Liver (tissue), 8 donors: ENCODE measurements at regions not wholly inside any gene's neighbourhood (a gene's known extent, or its start where the extent isn't known, plus 50 kb on each side); places are given as distances from the start of the nearest gene placed in this dataset.

Experiments used
- DNase-seq: peaks from one replicate; pipeline ENCODE4 v3.0.0-alpha.2; 2017; ENCODE audit warnings: low spot score
- H3K27ac ChIP-seq, 2 donors: one replicate each; pipeline ENCODE4 v1.7.0; 2013; ENCODE audit warnings: inconsistent platforms in 2 of 2, low read length in 2 of 2, control low read depth in 1 of 2, low read depth in 1 of 2, mild to moderate bottlenecking in 1 of 2
- H3K27me3 ChIP-seq, 4 donors: one replicate each; pipeline versions ENCODE4 v1.6.1 to v1.7.0; 2013; ENCODE audit warnings: low read length in 3 of 4, inconsistent platforms in 1 of 4, mild to moderate bottlenecking in 1 of 4, moderate library complexity in 1 of 4; ENCODE audit not compliant: control insufficient read depth in 4 of 4, insufficient read depth in 4 of 4
- H3K36me3 ChIP-seq, 4 donors: one replicate each; pipeline versions ENCODE4 v1.6.1 to v1.7.0; 2013; ENCODE audit warnings: low read length in 3 of 4, mild to moderate bottlenecking in 3 of 4, low read depth in 1 of 4, moderate library complexity in 1 of 4; ENCODE audit not compliant: control insufficient read depth in 4 of 4, insufficient read depth in 3 of 4
- H3K4me1 ChIP-seq, 4 donors: one replicate each; pipeline versions ENCODE4 v1.6.1 to v1.7.0; 2013; ENCODE audit warnings: low read length in 3 of 4, mild to moderate bottlenecking in 3 of 4, moderate library complexity in 1 of 4; ENCODE audit not compliant: control insufficient read depth in 4 of 4, insufficient read depth in 4 of 4
- H3K4me3 ChIP-seq, 3 donors: one replicate each; pipeline versions ENCODE4 v1.6.1 to v1.7.0; 2013; ENCODE audit warnings: low read length in 3 of 3, control low read depth in 1 of 3, low read depth in 1 of 3, mild to moderate bottlenecking in 1 of 3
- H3K9ac ChIP-seq, 2 donors: one replicate each; pipeline ENCODE4 v1.7.0; 2013; ENCODE audit warnings: low read length in 2 of 2, mild to moderate bottlenecking in 2 of 2, moderate library complexity in 2 of 2, control low read depth in 1 of 2, low read depth in 1 of 2
- H3K9me3 ChIP-seq, 4 donors: one replicate each; pipeline versions ENCODE4 v1.6.1 to v1.7.0; 2013; ENCODE audit warnings: low read length in 3 of 4; ENCODE audit not compliant: control insufficient read depth in 4 of 4
- ATF3 ChIP-seq: IDR thresholded peaks from 2 replicates; pipeline ENCODE4 v1.6.1; 2016; ENCODE audit warnings: antibody characterized with exemption
- CTCF ChIP-seq: fragments of 150-350 bp; IDR thresholded peaks from 2 replicates; pipeline ENCODE4 v1.5.1; 2017; ENCODE audit warnings: improper control_type of control experiment, low read depth, low read length; ENCODE audit not compliant: missing input control
- EGR1 ChIP-seq, 2 donors: IDR thresholded peaks; 2 replicates each; pipeline ENCODE4 v1.6.1; 2016 to 2018; ENCODE audit warnings: antibody characterized with exemption in 2 of 2, low read depth in 2 of 2
- FOXA1 ChIP-seq: IDR thresholded peaks from 2 replicates; pipeline ENCODE4 v1.6.1; 2016; ENCODE audit warnings: antibody characterized with exemption
- FOXA2 ChIP-seq: IDR thresholded peaks from 2 replicates; pipeline ENCODE4 v1.6.1; 2016; ENCODE audit warnings: antibody characterized with exemption
- HNF4A ChIP-seq, 2 donors: conservative IDR thresholded peaks; 2 replicates each; pipeline ENCODE4 v1.6.1; 2016; ENCODE audit warnings: antibody characterized with exemption in 2 of 2, mild to moderate bottlenecking in 2 of 2
- JUND ChIP-seq, 2 donors: IDR thresholded peaks; 2 replicates each; pipeline ENCODE4 v1.6.1; 2016; ENCODE audit warnings: antibody characterized with exemption in 2 of 2
- RAD21 ChIP-seq, 2 donors: IDR thresholded peaks; 2 replicates each; pipeline ENCODE4 v1.6.1; 2016; ENCODE audit warnings: antibody characterized with exemption in 2 of 2, mild to moderate bottlenecking in 2 of 2
- REST ChIP-seq: IDR thresholded peaks from 2 replicates; pipeline ENCODE4 v1.6.1; 2016; ENCODE audit warnings: antibody characterized with exemption, mild to moderate bottlenecking
- SP1 ChIP-seq: IDR thresholded peaks from 2 replicates; pipeline ENCODE4 v1.6.1; 2018; ENCODE audit warnings: antibody characterized with exemption, mild to moderate bottlenecking
- YY1 ChIP-seq: IDR thresholded peaks from 2 replicates; pipeline ENCODE4 v1.6.1; 2016; ENCODE audit warnings: antibody characterized with exemption, mild to moderate bottlenecking
- WGBS: extraction: QIAGEN DNeasy Blood & Tissue Kit; methylation state at CpG from one replicate; pipeline ENCODE4 v1.1.7; 2013; 5-methylcytosine and 5-hydroxymethylcytosine counted together
- TF ChIP-seq, protein P1 (sequence below): IDR thresholded peaks from 2 replicates; pipeline ENCODE4 v1.6.1; 2016; ENCODE audit warnings: antibody characterized with exemption
- TF ChIP-seq, protein P2 (sequence below): IDR thresholded peaks from 2 replicates; pipeline ENCODE4 v1.6.1; 2016; ENCODE audit warnings: antibody characterized with exemption
- donor health status: healthy.
- donor health status: healthy.
- donor health status: healthy.
- donor health status: healthy.
- donor health status: healthy.

- no peak for TF ChIP-seq REST
- TF ChIP-seq RAD21 (IDR thresholded peaks at IDR 0.05) = no peak
- TF ChIP-seq YY1 = no peak
- TF ChIP-seq, protein P1, sequence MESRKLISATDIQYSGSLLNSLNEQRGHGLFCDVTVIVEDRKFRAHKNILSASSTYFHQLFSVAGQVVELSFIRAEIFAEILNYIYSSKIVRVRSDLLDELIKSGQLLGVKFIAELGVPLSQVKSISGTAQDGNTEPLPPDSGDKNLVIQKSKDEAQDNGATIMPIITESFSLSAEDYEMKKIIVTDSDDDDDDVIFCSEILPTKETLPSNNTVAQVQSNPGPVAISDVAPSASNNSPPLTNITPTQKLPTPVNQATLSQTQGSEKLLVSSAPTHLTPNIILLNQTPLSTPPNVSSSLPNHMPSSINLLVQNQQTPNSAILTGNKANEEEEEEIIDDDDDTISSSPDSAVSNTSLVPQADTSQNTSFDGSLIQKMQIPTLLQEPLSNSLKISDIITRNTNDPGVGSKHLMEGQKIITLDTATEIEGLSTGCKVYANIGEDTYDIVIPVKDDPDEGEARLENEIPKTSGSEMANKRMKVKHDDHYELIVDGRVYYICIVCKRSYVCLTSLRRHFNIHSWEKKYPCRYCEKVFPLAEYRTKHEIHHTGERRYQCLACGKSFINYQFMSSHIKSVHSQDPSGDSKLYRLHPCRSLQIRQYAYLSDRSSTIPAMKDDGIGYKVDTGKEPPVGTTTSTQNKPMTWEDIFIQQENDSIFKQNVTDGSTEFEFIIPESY = no peak
Measured at GRCh38 chr2:76612764-76613163, 902.0 kb upstream of the GCFC2 start (continued).

DNA sequence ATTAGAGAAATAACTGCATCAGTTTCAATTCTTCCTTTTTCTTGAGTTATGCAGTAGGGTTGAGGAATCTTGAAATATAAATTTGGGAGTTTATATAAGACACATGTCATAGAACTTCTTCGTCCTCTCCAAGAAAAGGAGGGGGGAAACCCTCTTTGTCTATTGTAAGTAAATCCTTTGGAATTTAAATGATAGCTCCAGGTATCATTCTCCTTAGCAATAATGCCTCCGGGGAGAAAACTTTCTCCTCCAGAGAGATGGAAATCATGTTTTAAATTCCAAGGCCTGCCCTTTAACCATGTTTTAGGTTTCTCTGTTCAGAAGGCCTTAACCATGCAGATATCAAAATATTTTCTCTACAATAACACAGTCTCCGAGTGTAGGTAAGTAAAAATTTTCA is 899.7 kb upstream of the GCFC2 start:
- no peak overlapping the region for H3K4me3 ChIP-seq
- H3K27ac ChIP-seq = no peak overlapping the region
- no peaks in the 10 kb centered on the region for H3K36me3 ChIP-seq
- DNase-seq = no peak
- WGBS = 81% methylated on average over 3 of the region's 3 CpGs
- H3K9me3 ChIP-seq = no peaks in the 10 kb centered on the region
- no peaks in the 10 kb centered on the region for H3K4me1 ChIP-seq
- no peak overlapping the region for H3K9ac ChIP-seq
- TF ChIP-seq FOXA1 = no peak
- TF ChIP-seq ATF3 = no peak
- TF ChIP-seq JUND (IDR thresholded peaks at IDR 0.05) = no peak
- TF ChIP-seq FOXA2 = no peak
- no peak for TF ChIP-seq EGR1 (IDR thresholded peaks at IDR 0.05; ENCODE audit: low read depth in 2 of 2)
- TF ChIP-seq, protein P2, sequence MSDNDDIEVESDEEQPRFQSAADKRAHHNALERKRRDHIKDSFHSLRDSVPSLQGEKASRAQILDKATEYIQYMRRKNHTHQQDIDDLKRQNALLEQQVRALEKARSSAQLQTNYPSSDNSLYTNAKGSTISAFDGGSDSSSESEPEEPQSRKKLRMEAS = no peak
- no peak for TF ChIP-seq SP1
- no peak for TF ChIP-seq HNF4A (conservative IDR thresholded peaks at IDR 0.05)
- no peaks in the 10 kb centered on the region for H3K27me3 ChIP-seq

- peak; percentile 92 to 93 for TF ChIP-seq RAD21 (IDR thresholded peaks at IDR 0.05)
- peak in 1 of 2 donors; percentile 19 for TF ChIP-seq HNF4A (conservative IDR thresholded peaks at IDR 0.05)
- peak; percentile 75 for TF ChIP-seq CTCF
- TF ChIP-seq SP1 = no peak
- Histone ChIP-seq H3K27ac (no peak overlapping the region), H3K4me3 (no peak overlapping the region), H3K36me3 (no peaks in the 10 kb centered on the region), H3K4me1 (no peaks in the 10 kb centered on the region), H3K9ac (no peak overlapping the region), H3K9me3 (no peaks in the 10 kb centered on the region), H3K27me3 (no peaks in the 10 kb centered on the region)
- WGBS = 15% methylated on average over 4 of the region's 4 CpGs
- no peak for DNase-seq
Measured at GRCh38 chr2:76599732-76600368, 889.1 kb upstream of the GCFC2 start.
